ENCODE measurements at regions not wholly inside any gene's neighbourhood (a gene's known extent, or its start where the extent isn't known, plus 50 kb on each side); places are given as distances from the start of the nearest gene placed in this dataset.

DNA sequence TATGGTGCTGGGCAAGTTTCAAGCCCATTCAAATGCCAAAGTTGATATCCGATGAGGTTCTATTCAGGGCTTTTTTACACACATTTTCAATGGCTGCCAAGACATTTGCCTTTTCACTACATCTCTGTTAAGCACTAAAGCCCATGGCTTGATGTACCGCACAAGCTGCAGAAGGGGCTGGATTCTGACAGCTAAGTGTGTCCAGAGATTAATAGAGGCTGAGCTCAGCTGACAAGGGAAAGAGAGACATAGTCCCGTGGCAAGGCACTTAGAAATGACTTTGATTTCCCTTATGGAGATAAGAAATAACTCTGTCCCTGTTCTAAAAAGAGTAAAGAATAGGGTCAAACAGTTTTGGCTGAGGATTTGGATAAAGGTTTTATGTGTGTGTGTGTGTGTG, 198.6 kb downstream of the DMRT2 start:
- TF ChIP-seq, protein P1, sequence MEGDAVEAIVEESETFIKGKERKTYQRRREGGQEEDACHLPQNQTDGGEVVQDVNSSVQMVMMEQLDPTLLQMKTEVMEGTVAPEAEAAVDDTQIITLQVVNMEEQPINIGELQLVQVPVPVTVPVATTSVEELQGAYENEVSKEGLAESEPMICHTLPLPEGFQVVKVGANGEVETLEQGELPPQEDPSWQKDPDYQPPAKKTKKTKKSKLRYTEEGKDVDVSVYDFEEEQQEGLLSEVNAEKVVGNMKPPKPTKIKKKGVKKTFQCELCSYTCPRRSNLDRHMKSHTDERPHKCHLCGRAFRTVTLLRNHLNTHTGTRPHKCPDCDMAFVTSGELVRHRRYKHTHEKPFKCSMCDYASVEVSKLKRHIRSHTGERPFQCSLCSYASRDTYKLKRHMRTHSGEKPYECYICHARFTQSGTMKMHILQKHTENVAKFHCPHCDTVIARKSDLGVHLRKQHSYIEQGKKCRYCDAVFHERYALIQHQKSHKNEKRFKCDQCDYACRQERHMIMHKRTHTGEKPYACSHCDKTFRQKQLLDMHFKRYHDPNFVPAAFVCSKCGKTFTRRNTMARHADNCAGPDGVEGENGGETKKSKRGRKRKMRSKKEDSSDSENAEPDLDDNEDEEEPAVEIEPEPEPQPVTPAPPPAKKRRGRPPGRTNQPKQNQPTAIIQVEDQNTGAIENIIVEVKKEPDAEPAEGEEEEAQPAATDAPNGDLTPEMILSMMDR (IDR thresholded peaks at IDR 0.05; ENCODE audit: poor library complexity), result no peak
- no peak for TF ChIP-seq EZH2 (IDR thresholded peaks at IDR 0.05; ENCODE audit: borderline replicate concordance)
- no peak for TF ChIP-seq EZH2phosphoT487 (IDR thresholded peaks at IDR 0.05; ENCODE audit: low read depth, severe bottlenecking, unreplicated experiment)

All from hepatocyte (in vitro differentiated cells).